ENCODE measurements at regions not wholly inside any gene's neighbourhood (a gene's known extent, or its start where the extent isn't known, plus 50 kb on each side); places are given as distances from the start of the nearest gene placed in this dataset.

DNA sequence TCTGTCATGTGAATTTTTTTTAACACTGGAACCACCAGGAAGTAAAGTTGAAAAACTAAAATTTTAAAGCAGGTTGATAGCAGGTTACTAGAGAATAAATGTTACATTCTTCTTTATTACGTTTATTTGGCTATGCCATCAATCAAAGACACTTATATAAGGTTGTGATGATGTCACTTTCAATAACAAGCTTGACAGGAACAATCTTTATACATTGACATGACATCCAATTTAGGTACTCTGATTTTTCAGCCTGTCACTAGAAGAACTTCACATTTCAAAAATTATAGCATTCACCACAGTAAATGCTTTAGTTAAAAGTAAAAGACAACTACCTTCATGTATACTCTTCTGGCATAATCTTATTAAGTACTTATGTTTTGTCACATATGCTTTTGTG, 696.8 kb upstream of the NCAM2 start:
- Mint-ChIP-seq H3K9me3 (peaks cover 0 to 16% (median 15%) of the 10 kb centered on the region in 5 donors), H3K27ac (no peak overlapping the region), H3K4me1 (no peaks in the 10 kb centered on the region), H3K27me3 (no peaks in the 10 kb centered on the region), H3K36me3 (no peaks in the 10 kb centered on the region), H3K4me3 (no peak overlapping the region)
- DNase-seq: no peak
- H3K4me3 ChIP-seq (ENCODE audit: low read length): no peak overlapping the region
- H3K27ac ChIP-seq (ENCODE audit: low read depth, low read length): no peak overlapping the region
- no peaks in the 10 kb centered on the region for H3K36me3 ChIP-seq (ENCODE audit: insufficient read depth, low read length)
- H3K27me3 ChIP-seq (ENCODE audit: insufficient read depth, low read length, poor library complexity, severe bottlenecking): no peaks in the 10 kb centered on the region
- no peaks in the 10 kb centered on the region for H3K9me3 ChIP-seq (ENCODE audit: low read length)
- H3K4me1 ChIP-seq (ENCODE audit: insufficient read depth, low read length): no peaks in the 10 kb centered on the region
- CTCF ChIA-PET: no interaction called here
- POLR2A ChIA-PET: no interaction called here

DNA sequence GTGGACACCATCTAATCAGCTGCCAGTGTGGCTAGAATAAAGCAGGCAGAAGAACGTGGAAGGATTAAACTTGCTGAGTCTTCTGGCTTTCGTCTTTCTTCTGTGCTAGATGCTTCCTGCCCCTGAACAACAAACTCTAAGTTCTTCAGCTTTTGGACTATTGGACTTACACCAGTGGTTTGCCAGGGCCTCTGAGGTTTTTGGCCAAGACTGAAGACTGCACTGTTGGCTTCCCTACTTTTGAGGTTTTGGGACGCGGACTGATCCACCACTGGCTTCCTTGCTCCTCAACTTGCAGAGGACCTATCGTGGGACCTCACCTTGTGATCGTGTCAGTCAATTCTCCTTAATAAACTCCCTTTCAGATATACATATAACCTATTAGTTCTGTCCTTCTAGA, 696.1 kb upstream of the NCAM2 start:
- Mint-ChIP-seq H3K4me1 (no peaks in the 10 kb centered on the region), H3K27ac (no peak overlapping the region), H3K27me3 (no peaks in the 10 kb centered on the region), H3K9me3 (peaks cover 0 to 16% (median 14%) of the 10 kb centered on the region in 5 donors), H3K4me3 (no peak overlapping the region), H3K36me3 (no peaks in the 10 kb centered on the region)
- Histone ChIP-seq H3K9me3 (ENCODE audit: low read length) (no peaks in the 10 kb centered on the region), H3K27me3 (ENCODE audit: insufficient read depth, low read length, poor library complexity, severe bottlenecking) (no peaks in the 10 kb centered on the region), H3K4me1 (ENCODE audit: insufficient read depth, low read length) (no peaks in the 10 kb centered on the region), H3K27ac (ENCODE audit: low read depth, low read length) (no peak overlapping the region), H3K4me3 (ENCODE audit: low read length) (no peak overlapping the region), H3K36me3 (ENCODE audit: insufficient read depth, low read length) (no peaks in the 10 kb centered on the region)
- DNase-seq: no peak
- ChIA-PET POLR2A (no interaction called here), CTCF (no interaction called here)

DNA sequence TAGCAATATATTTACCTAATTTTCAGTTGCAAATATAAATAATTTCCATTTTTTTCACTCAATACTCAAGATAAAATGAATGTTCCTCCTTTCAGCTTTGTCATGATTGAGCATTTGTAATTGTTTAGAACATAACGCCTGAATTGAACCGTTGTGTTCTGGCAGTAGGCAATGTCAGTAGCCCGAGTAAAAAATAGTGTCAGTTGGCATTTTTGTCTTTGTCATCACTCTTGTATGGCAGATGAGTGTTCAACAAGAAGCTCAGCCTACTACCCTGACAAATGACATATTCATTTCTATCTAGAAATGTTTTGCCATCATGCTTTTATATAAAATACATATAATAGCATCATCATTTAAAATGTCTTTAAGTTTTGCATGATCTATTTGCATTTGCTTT, 691.4 kb upstream of the NCAM2 start:
- POLR2A ChIA-PET: no interaction called here
- no peak overlapping the region for H3K4me3 ChIP-seq (ENCODE audit: low read length)

DNA sequence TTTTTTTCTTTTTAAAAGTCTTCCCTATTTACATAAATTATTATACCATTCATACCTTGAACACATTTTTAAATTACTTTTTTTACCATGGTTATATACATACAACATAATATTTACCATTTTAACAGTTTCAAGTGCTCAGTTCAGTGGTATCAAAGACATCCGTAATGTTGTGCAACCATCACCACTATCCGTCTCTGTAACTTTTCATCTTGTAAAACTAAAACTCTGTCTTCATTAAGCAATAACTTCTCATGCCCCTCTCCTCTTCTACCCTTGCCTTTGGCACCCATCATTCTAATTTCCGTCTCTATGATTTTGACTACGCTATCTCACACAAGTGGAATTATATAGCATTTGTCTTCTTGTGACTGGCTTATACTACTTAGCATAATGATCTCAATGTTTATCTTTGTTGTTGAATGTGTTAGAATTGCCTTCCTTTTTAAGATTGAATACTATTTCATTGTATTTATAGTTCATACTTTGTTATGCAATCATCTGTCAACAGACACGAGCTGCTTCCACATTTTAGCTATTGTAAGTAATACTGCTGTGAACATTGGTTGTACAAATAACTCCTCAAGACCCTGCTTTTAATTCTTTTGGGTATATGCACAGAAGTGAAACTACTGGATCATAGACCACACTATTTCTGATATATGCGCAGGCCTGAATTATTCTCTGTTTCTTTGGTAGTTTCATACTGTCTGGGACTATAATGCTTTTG, 689.5 kb upstream of the NCAM2 start:
- Mint-ChIP-seq H3K4me3 (no peak overlapping the region), H3K27ac (no peak overlapping the region), H3K36me3 (no peaks in the 10 kb centered on the region), H3K4me1 (no peaks in the 10 kb centered on the region), H3K27me3 (no peaks in the 10 kb centered on the region), H3K9me3 (peaks cover 0 to 32% (median 10%) of the 10 kb centered on the region in 5 donors)
- Histone ChIP-seq H3K9me3 (ENCODE audit: low read length) (no peaks in the 10 kb centered on the region), H3K27me3 (ENCODE audit: insufficient read depth, low read length, poor library complexity, severe bottlenecking) (no peaks in the 10 kb centered on the region), H3K4me1 (ENCODE audit: insufficient read depth, low read length) (no peaks in the 10 kb centered on the region), H3K4me3 (ENCODE audit: low read length) (no peak overlapping the region), H3K27ac (ENCODE audit: low read depth, low read length) (no peak overlapping the region), H3K36me3 (ENCODE audit: insufficient read depth, low read length) (no peaks in the 10 kb centered on the region)
- ChIA-PET CTCF (no interaction called here), POLR2A (no interaction called here)
- DNase-seq: no peak

More for the DNA sequence above, 691.4 kb upstream of the NCAM2 start:
- no peak overlapping the region for H3K4me3 Mint-ChIP-seq
- no peaks in the 10 kb centered on the region for H3K27me3 Mint-ChIP-seq
- Histone ChIP-seq H3K36me3 (ENCODE audit: insufficient read depth, low read length) (no peaks in the 10 kb centered on the region), H3K27me3 (ENCODE audit: insufficient read depth, low read length, poor library complexity, severe bottlenecking) (no peaks in the 10 kb centered on the region), H3K9me3 (ENCODE audit: low read length) (no peaks in the 10 kb centered on the region), H3K4me1 (ENCODE audit: insufficient read depth, low read length) (no peaks in the 10 kb centered on the region), H3K27ac (ENCODE audit: low read depth, low read length) (no peak overlapping the region)
- no peak overlapping the region for H3K27ac Mint-ChIP-seq
- H3K9me3 Mint-ChIP-seq: peaks cover 2 to 32% (median 8%) of the 10 kb centered on the region in 5 donors
- no peaks in the 10 kb centered on the region for H3K4me1 Mint-ChIP-seq
- no peak for DNase-seq
- CTCF ChIA-PET: no interaction called here
- H3K36me3 Mint-ChIP-seq: no peaks in the 10 kb centered on the region

DNA sequence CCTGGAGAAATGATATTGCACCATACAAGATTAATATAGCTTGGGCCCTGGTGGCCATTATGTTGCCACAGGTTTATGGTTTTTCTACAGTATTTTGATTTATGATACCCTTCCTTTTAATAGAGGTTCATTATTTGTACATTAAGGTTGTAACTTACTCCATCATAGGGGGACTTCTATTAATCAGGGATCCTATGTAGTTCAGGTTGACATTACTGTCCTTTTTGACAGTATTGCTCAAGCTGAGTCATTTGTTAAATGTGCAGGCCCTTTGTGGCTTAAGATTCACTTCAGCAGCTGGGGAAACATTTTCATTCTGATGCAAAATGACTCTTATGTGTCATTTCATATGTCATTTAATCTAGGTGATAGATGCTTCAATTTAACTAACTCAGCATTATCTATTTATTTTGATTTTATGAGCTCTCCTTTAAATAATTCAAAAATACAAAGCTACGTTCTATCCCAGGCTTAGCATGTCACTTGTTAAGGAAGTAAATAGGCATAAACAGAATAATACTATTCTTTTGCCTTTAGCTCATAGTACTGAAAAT, 686.9 kb upstream of the NCAM2 start:
- peaks cover 3 to 46% (median 11%) of the 10 kb centered on the region in 5 donors for H3K9me3 Mint-ChIP-seq
- H3K4me1 Mint-ChIP-seq: no peaks in the 10 kb centered on the region

DNA sequence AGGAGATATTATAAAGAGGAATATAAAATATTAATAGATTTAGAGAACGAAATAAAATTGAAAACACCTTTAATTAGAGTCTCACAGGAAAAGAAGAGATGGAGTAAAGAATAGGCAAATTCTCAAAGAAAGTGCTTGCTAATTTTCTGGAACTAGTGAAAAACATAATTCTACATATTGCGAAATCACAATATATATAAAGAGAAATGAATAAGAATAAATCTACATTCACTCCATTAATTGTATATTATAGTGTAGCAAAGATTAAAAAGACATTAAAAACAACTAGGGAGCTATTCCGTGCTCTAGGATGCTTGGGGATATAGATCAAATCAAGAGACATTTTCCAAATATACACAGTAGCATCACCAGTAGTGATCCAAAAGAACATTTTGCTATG, 685.2 kb upstream of the NCAM2 start:
- Mint-ChIP-seq H3K4me1 (no peaks in the 10 kb centered on the region), H3K4me3 (no peak overlapping the region), H3K9me3 (peaks cover 3 to 55% (median 19%) of the 10 kb centered on the region in 5 donors), H3K27ac (no peak overlapping the region), H3K27me3 (no peaks in the 10 kb centered on the region), H3K36me3 (no peaks in the 10 kb centered on the region)
- Histone ChIP-seq H3K9me3 (ENCODE audit: low read length) (no peaks in the 10 kb centered on the region), H3K27ac (ENCODE audit: low read depth, low read length) (no peak overlapping the region), H3K27me3 (ENCODE audit: insufficient read depth, low read length, poor library complexity, severe bottlenecking) (no peaks in the 10 kb centered on the region), H3K4me3 (ENCODE audit: low read length) (no peak overlapping the region), H3K4me1 (ENCODE audit: insufficient read depth, low read length) (no peaks in the 10 kb centered on the region), H3K36me3 (ENCODE audit: insufficient read depth, low read length) (no peaks in the 10 kb centered on the region)
- no peak for DNase-seq
- ChIA-PET CTCF (no interaction called here), POLR2A (no interaction called here)

More for the DNA sequence above, 686.9 kb upstream of the NCAM2 start:
- no peak for DNase-seq
- no peak overlapping the region for H3K4me3 ChIP-seq (ENCODE audit: low read length)
- H3K4me1 ChIP-seq (ENCODE audit: insufficient read depth, low read length): no peaks in the 10 kb centered on the region
- H3K36me3 Mint-ChIP-seq: no peaks in the 10 kb centered on the region
- H3K36me3 ChIP-seq (ENCODE audit: insufficient read depth, low read length): no peaks in the 10 kb centered on the region
- ChIA-PET POLR2A (no interaction called here), CTCF (no interaction called here)
- H3K27me3 Mint-ChIP-seq: no peaks in the 10 kb centered on the region
- H3K27ac ChIP-seq (ENCODE audit: low read depth, low read length): no peak overlapping the region
- H3K27ac Mint-ChIP-seq: no peak overlapping the region
- no peaks in the 10 kb centered on the region for H3K27me3 ChIP-seq (ENCODE audit: insufficient read depth, low read length, poor library complexity, severe bottlenecking)
- H3K9me3 ChIP-seq (ENCODE audit: low read length): no peaks in the 10 kb centered on the region
- no peak overlapping the region for H3K4me3 Mint-ChIP-seq

DNA sequence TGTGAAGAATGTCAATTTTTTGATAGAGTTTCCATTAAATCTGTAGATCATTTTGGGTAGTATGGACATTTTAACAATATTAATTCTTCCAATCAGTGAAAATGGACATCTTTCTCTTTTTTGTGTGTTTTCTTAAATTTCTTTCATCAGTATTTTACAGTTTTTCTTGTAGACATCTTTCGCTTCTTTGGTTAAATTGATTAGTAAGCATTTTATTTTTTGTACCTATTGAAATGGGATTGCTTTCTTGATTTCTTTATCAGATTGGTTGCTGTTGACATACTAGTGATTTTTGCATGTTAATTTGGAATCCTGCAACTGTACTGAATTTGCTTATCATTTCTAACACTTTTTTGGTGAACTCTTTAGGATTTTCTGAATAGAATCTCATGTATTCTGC, 683.2 kb upstream of the NCAM2 start:
- no peak for DNase-seq
- no peaks in the 10 kb centered on the region for H3K9me3 ChIP-seq (ENCODE audit: low read length)
- Mint-ChIP-seq H3K36me3 (no peaks in the 10 kb centered on the region), H3K4me1 (no peaks in the 10 kb centered on the region), H3K27ac (no peak overlapping the region), H3K27me3 (no peaks in the 10 kb centered on the region), H3K4me3 (no peak overlapping the region), H3K9me3 (peaks cover 3 to 42% (median 16%) of the 10 kb centered on the region in 5 donors)
- no peak overlapping the region for H3K4me3 ChIP-seq (ENCODE audit: low read length)
- ChIA-PET POLR2A (no interaction called here), CTCF (no interaction called here)
- no peaks in the 10 kb centered on the region for H3K36me3 ChIP-seq (ENCODE audit: insufficient read depth, low read length)
- H3K27me3 ChIP-seq (ENCODE audit: insufficient read depth, low read length, poor library complexity, severe bottlenecking): no peaks in the 10 kb centered on the region
- no peaks in the 10 kb centered on the region for H3K4me1 ChIP-seq (ENCODE audit: insufficient read depth, low read length)
- H3K27ac ChIP-seq (ENCODE audit: low read depth, low read length): no peak overlapping the region

DNA sequence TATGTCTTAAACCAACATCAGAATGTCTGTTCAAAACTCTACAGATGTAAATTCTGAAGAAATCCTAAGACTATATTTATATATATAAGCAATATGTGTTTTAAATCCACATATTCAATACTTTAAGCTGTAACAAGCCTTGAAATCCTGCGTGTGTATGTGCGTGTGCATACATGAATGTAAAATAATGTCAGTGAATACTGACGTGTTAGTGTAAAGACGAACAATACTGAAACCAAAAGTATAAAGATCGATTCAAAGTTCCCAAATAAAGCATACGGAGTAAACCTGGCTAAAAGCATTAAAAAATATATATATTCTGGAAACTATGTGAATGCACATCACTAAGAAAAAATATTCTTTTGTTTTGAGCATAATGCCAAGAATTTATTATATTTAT, 668.6 kb upstream of the NCAM2 start:
- H3K9me3 Mint-ChIP-seq: peaks cover 2 to 29% (median 9%) of the 10 kb centered on the region in 5 donors
- Histone ChIP-seq H3K27me3 (ENCODE audit: insufficient read depth, low read length, poor library complexity, severe bottlenecking) (no peaks in the 10 kb centered on the region), H3K4me1 (ENCODE audit: insufficient read depth, low read length) (no peaks in the 10 kb centered on the region), H3K36me3 (ENCODE audit: insufficient read depth, low read length) (no peaks in the 10 kb centered on the region), H3K27ac (ENCODE audit: low read depth, low read length) (no peak overlapping the region), H3K9me3 (ENCODE audit: low read length) (no peaks in the 10 kb centered on the region), H3K4me3 (ENCODE audit: low read length) (no peak overlapping the region)
- ChIA-PET CTCF (no interaction called here), POLR2A (no interaction called here)
- no peak overlapping the region for H3K27ac Mint-ChIP-seq
- no peak for DNase-seq
- no peak overlapping the region for H3K4me3 Mint-ChIP-seq
- H3K4me1 Mint-ChIP-seq: no peaks in the 10 kb centered on the region
- no peaks in the 10 kb centered on the region for H3K27me3 Mint-ChIP-seq
- no peaks in the 10 kb centered on the region for H3K36me3 Mint-ChIP-seq
